ENCODE measurements at regions not wholly inside any gene's neighbourhood (a gene's known extent, or its start where the extent isn't known, plus 50 kb on each side); places are given as distances from the start of the nearest gene placed in this dataset.

GRCh38 chr9:3689555-3689954, 163.8 kb upstream of the RFX3 start:
- DNase-seq (ENCODE audit: low read depth) = no peak
- H3K4me3 ChIP-seq (replicated peaks; ENCODE audit: low read depth, low read length) = no peak overlapping the region
- TF ChIP-seq, protein P1, sequence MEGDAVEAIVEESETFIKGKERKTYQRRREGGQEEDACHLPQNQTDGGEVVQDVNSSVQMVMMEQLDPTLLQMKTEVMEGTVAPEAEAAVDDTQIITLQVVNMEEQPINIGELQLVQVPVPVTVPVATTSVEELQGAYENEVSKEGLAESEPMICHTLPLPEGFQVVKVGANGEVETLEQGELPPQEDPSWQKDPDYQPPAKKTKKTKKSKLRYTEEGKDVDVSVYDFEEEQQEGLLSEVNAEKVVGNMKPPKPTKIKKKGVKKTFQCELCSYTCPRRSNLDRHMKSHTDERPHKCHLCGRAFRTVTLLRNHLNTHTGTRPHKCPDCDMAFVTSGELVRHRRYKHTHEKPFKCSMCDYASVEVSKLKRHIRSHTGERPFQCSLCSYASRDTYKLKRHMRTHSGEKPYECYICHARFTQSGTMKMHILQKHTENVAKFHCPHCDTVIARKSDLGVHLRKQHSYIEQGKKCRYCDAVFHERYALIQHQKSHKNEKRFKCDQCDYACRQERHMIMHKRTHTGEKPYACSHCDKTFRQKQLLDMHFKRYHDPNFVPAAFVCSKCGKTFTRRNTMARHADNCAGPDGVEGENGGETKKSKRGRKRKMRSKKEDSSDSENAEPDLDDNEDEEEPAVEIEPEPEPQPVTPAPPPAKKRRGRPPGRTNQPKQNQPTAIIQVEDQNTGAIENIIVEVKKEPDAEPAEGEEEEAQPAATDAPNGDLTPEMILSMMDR (IDR thresholded peaks at IDR 0.05; ENCODE audit: low read length, missing control alignments) = no peak

DNA sequence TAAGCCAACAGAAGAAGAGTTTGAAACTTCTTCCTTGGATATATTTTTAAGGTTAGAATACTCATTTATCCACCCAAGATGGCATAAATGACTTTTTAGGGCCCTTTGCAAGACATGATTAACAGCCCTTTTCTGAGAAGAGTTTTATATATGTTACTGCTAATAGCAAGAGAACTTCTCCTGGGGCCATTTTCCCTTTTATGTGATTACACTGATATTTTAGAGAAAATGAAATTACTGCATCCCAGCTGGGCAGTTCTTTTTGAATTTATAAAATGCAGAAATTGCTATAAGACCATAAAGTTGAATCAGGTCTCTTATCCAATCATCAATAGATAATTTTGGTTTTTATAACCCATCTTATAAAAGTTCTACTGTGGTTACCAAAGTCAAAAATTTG, 161.3 kb upstream of the RFX3 start:
- H3K4me3 ChIP-seq (replicated peaks; ENCODE audit: low read depth, low read length) = no peak overlapping the region
- DNase-seq (ENCODE audit: low read depth) = no peak
- TF ChIP-seq, protein P1 (IDR thresholded peaks at IDR 0.05; ENCODE audit: low read length, missing control alignments) = no peak

DNA sequence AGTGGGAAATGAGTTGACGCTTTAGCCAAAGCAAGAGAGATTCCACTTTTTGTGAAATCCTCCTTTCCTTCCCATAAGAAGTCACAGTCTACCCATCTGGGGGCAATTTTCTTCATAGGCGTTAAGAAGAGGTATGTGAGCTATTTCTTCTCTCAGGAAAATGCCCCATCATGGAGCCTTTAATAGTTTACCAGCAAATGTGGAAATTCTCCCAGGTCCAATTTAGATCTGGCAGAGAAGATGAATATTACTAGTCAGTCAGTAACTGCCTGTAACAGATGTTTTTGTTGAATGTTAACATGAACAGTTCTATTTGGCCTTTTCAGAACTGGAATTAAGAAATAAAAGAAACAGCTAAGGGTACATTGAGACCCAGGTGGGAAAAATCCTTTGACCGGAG, 156.4 kb upstream of the RFX3 start:
- DNase-seq (ENCODE audit: low read depth) = no peak
- TF ChIP-seq, protein P1 (IDR thresholded peaks at IDR 0.05; ENCODE audit: low read length, missing control alignments) = no peak
- no peak overlapping the region for H3K4me3 ChIP-seq (replicated peaks; ENCODE audit: low read depth, low read length)

DNA sequence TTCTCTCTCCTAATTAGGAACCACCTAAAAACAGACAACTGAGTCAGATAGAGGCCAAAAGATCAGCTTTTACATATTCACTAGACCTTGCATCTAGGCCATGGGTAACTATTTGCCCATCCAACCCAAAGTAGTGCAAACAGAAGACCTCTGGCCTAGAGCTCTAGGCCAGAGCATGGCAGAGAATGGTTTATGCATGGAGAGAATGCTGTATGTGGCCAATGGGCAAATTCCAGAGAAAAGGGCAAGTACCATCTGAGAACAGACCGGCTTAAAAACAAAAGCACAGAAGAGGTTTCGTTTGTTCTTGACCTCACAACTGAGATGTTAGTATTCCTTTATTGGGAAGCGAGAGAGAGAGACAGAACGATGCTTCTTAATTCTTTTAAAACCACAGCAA, 151.7 kb upstream of the RFX3 start:
- TF ChIP-seq, protein P1 (IDR thresholded peaks at IDR 0.05; ENCODE audit: low read length, missing control alignments) = no peak
- H3K4me3 ChIP-seq (replicated peaks; ENCODE audit: low read depth, low read length) = no peak overlapping the region
- DNase-seq (ENCODE audit: low read depth) = no peak

- H3K4me3 ChIP-seq (replicated peaks; ENCODE audit: low read depth, low read length) = no peak overlapping the region
- no peak for DNase-seq (ENCODE audit: low read depth)
- TF ChIP-seq, protein P1 (IDR thresholded peaks at IDR 0.05; ENCODE audit: low read length, missing control alignments) = no peak
These were observed 151.0 kb upstream of the RFX3 start for GRCh38 chr9:3676766-3677165.

DNA sequence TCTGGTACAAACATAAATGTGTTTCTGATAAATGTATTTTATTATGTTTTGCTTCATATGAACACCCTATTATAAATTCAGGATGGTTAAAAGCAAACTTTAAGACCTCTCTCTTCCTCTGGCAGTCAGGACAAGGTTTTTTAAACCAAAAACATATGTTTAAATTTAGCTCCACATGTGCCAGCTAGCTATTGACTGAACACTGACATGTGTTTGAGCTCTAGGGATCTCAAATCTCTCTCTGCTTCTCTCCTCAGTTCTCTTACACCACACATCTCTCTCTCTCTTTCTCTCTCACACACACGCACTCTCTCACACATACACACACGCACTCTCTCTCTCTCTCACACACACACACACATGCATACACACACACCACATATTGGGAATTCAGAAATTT, 150.1 kb upstream of the RFX3 start:
- no peak for DNase-seq (ENCODE audit: low read depth)
- H3K4me3 ChIP-seq (replicated peaks; ENCODE audit: low read depth, low read length) = no peak overlapping the region
- TF ChIP-seq, protein P1 (IDR thresholded peaks at IDR 0.05; ENCODE audit: low read length, missing control alignments) = no peak

- no peak overlapping the region for H3K4me3 ChIP-seq (replicated peaks; ENCODE audit: low read depth, low read length)
- TF ChIP-seq, protein P1 (IDR thresholded peaks at IDR 0.05; ENCODE audit: low read length, missing control alignments) = no peak
- DNase-seq (ENCODE audit: low read depth) = no peak
These were observed 148.8 kb upstream of the RFX3 start for GRCh38 chr9:3674561-3674960.

Data from fibroblast of pulmonary artery (primary cell).